HG02870 (cell line): ENCODE measurements at regions not wholly inside any gene's neighbourhood (a gene's known extent, or its start where the extent isn't known, plus 50 kb on each side); places are given as distances from the start of the nearest gene placed in this dataset.
A peak's percentile ranks its signal among the peaks of the same experiment; 100 is the strongest.
"Not testable (repeated sequence)": the region's sequence is repeated elsewhere in the genome, so short reads cannot be mapped to it uniquely, and the experiment has no call there.

Source experiments
- ATAC-seq: cut with Tn5 transposase; IDR thresholded peaks from one replicate; pipeline ENCODE4 v1.9.1; 2021; ENCODE audit warnings: mild to moderate bottlenecking, moderate library complexity; ENCODE audit not compliant: unreplicated experiment

DNA sequence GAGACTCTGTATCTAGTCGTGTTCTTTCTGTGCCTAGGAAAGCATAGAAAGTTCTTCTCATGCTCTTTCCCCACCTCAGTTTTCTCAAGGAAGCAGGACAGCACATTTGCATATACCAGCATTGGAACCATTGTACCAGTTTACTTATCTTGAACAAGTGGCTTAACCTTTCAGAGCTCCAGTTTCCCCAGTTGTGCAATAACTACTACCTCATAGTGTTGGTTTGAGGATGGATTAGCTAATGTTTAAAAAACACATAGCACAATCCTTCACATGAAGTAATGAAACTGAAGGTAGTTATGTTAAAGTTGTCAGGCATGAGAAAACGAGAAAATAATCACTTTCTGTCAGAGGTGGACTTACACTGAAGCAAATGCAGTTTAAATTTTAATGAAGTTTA, 92.2 kb upstream of the H2AZ1 start:
- no peak for ATAC-seq

DNA sequence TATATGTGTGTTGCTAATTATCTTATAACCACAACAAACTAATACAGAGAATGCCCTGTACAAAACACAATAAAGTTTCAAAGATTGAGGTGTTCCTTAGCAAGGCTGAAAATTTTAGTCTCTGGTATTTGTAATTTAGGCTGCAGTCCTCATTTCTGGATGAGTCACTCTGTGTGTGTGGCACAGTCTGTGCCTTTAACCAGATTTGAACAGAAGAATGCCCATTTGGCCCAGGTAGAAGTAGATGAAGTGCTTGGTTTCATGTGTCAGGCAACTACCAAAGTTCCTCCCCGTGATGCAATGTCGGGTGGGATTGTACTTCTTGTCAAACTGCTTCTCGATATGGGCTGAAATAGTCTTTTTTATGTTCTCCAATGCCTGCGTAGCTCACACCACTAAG, 91.6 kb upstream of the H2AZ1 start:
- ATAC-seq, result no peak

- no peak for ATAC-seq
These were observed 84.1 kb upstream of the H2AZ1 start for GRCh38 chr4:100034023-100034664.

- ATAC-seq, result no peak
These were observed 76.0 kb upstream of the H2AZ1 start for GRCh38 chr4:100026066-100026465.

DNA sequence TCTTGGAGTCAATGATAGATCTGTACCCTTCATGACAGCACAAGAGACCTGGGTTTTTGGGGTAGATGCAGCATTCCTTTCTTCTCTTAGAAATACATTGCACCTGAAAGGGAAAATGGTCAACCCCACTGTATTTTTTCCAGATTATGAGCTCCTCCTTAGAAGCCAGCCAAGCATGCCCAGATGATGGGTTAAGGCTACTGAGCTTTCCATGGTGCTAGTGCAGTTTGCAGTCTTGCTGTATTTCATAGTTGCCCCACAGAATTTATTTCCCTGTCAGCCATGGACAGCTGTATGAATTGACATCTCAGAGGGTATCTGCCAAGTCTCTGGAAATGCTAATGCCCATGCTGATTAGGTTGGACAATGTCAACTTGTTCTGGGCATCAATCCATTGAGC, 73.7 kb upstream of the H2AZ1 start:
- no peak for ATAC-seq

GRCh38 chr4:100022792-100023222, 72.7 kb upstream of the H2AZ1 start:
- no peak for ATAC-seq

- no peak for ATAC-seq
These were observed 69.7 kb upstream of the H2AZ1 start for GRCh38 chr4:100019821-100020220.

- peak; percentile 71 for ATAC-seq
These were observed 67.7 kb upstream of the H2AZ1 start for GRCh38 chr4:100017637-100018310.

- ATAC-seq, result no peak
These were observed 66.1 kb upstream of the H2AZ1 start for GRCh38 chr4:100016191-100016590.

DNA sequence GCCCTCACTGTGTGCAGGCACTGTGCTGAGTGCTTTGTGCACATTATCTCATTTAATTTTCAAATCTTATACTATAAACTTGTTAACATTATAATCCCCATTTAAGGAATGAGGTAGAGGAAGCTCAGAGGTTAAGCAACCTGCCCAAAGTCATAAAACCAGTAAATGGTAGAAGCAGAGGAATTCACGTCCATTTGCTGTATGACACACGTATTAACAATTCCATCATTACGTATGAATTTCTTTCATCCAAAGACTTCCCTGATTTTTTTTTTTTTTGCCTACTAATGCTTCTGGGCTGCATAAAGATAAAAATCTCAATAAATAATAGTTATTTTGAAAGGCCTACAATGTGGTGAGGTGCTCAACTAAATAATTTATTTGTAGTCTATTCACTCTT, 64.5 kb upstream of the H2AZ1 start:
- ATAC-seq, result no peak

DNA sequence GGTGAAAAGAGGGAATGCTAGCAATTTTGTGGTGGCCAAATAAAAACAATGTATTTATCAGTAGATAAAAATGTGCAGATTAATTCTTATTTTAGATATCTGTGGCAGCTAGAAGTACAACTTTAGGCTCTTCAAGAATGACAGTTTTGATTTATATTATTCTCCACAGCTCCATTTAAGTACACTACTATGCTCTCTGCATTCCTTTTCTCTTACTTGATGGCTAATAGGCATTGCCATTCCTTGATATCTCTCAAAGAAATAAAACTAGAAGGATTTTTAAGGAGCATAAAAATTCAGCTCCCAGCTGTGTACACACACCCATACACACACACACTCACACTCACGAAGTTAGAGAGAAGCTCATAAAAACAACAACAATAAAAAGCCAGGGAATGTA, 59.4 kb upstream of the H2AZ1 start:
- ATAC-seq, result no peak

GRCh38 chr4:100008048-100008447, 58.0 kb upstream of the H2AZ1 start:
- no peak for ATAC-seq

DNA sequence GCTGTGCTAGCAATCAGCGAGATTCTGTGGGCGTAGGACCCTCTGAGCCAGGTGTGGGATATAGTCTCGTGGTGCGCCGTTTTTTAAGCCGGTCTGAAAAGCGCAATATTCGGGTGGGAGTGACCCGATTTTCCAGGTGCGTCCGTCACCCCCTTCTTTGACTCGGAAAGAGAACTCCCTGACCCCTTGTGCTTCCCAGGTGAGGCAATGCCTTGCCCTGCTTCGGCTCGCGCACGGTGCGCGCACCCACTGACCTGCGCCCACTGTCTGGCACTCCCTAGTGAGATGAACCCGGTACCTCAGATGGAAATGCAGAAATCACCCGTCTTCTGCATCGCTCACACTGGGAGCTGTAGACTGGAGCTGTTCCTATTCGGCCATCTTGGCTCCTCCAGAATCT, 56.1 kb upstream of the H2AZ1 start:
- not testable (repeated sequence) for ATAC-seq
